ACHN (cell line): ENCODE measurements at regions not wholly inside any gene's neighbourhood (a gene's known extent, or its start where the extent isn't known, plus 50 kb on each side); places are given as distances from the start of the nearest gene placed in this dataset.

ENCODE experiments used
- DNase-seq: peaks from one replicate; pipeline ENCODE4 v3.0.0-alpha.2; 2015
- in situ Hi-C: cut with HindIII; loops from 2 replicates; pipeline ENCODE4 v1.10.0; 2017; ENCODE audit warnings: low sequenced_read_pairs, low pct_ligation_motif_present, low pct_unique_long_range_greater_than_20kb

- no peak for DNase-seq
- in situ Hi-C loops = no loop called here
Observed at GRCh38 chr15:87733541-87733941, 523.0 kb downstream of the NTRK3 start.

DNA sequence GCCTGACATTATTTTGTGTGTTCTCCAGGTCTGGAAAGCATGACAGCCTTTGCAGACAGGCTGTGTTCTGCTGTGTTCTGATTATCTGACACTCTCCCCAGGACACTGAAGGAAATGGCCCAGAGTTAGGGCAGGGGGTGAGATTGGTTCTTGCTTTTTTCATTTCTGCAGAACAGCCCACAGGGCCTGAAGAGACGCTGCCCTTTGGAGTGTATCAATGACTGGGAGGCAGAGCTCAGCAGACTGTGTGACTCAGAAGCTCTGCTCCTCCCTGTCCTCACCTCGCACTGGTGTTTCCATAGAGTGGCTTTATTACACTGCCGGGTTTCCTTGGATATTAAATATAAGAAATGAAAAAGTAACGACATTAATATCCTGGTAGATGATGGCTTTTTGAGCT, 523.6 kb downstream of the NTRK3 start:
- in situ Hi-C loops = no loop called here
- peak; percentile 67 for DNase-seq

DNA sequence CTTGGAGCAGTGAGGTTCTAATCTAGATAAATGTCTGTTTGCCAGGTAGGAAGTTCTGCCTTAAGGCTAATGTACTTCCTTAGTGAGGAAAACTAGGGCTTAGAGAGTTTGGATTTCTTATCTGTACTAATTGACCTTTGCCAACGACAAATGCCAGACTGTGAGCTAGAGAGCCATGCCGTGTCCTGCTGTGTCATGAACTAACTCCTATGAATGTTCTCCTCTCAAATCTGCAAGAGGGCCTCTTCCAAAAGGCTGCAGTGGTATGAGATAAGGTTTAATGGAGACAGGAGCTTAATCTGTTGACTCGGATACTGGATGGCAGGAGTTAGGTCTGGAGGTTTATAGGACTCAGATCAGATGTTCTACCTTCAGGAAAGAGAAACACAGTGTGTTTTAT, 524.9 kb downstream of the NTRK3 start:
- DNase-seq = no peak
- in situ Hi-C loops = no loop called here

DNA sequence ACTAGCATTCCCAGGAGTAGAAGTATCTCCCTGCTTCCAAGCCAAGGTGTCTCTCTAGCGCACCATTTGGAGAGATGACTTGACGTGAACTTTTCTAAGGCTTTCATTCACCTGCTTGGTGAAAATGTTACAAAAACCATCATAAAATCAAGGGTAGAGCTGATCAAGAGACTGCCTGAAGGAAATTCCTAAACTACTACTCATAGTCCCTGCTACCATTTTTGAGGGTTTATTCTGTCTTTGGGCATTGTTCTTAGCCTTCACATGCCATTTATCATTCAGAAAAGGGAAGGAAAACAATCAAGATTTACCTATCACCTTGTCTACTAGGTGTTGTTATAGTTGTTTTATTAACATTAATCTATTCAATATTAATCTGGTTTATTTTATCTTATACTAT, 525.8 kb downstream of the NTRK3 start:
- in situ Hi-C loops = no loop called here
- no peak for DNase-seq

GRCh38 chr15:87728998-87729397, 527.5 kb downstream of the NTRK3 start:
- in situ Hi-C loops = no loop called here
- DNase-seq = no peak

DNA sequence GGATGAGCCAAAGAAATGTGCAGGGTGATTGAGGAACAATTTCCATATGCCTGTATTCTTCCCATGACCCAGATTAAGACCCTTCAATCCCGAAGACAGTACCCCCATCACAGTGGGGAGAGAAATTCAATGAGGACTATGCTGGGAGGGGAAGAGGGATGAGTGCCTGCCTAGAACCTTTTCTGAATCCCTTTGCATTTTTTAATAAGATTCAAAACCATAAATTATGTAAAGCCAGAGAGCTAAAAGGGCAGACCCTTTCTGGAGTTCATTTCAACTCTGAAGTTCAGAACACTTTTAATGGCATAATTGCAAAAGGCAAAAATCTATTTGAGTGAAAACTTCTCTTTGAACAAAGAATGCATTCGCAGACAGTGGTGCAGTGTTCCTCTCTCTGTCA, 529.5 kb downstream of the NTRK3 start:
- in situ Hi-C loops = no loop called here
- no peak for DNase-seq

DNA sequence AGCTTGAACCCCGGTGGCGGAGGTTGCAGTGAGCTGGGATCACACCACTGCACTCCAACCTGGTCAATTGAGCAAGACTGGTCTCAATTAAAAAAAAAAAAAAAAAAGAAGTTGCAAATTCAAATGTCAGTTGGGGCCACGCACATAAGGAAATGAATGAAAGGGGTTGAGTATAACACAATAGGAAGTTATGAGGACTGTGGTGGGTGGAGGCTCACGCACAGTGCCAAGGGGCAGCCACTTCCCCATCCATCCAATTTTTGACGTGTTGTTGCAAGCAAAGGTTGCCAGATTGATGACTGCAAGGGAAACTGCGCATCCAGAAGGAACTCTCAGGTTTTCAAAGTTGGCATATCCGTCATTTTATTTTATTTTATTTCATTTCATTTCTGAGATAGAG, 532.2 kb downstream of the NTRK3 start:
- in situ Hi-C loops = no loop called here
- no peak for DNase-seq

- in situ Hi-C loops = no loop called here
- DNase-seq = no peak
Observed at GRCh38 chr15:87722941-87723691, 533.4 kb downstream of the NTRK3 start.

- in situ Hi-C loops = no loop called here
- DNase-seq = no peak
Observed at GRCh38 chr15:87720235-87720634, 536.3 kb downstream of the NTRK3 start.

DNA sequence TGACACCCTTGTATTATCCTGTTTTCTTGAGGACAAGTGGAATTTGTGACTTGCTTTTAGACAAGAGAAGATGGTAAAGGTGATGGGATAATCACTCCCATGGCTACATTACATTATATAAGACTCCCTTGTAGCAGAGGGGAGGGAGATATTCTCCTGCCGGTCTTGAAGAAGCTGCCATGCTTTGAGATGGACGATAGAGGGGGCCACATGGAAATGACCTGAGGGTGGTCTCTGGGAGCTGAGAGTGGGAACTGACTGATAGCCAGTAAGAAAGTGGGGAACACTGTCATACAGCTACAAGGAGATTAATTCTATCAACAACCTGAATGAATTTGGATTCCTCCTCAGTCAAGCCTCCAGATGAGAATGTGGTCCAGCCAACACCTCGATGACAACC, 540.1 kb downstream of the NTRK3 start:
- DNase-seq = no peak
- in situ Hi-C loops = no loop called here

- in situ Hi-C loops = no loop called here
- no peak for DNase-seq
Observed at GRCh38 chr15:87715252-87715651, 541.3 kb downstream of the NTRK3 start.

DNA sequence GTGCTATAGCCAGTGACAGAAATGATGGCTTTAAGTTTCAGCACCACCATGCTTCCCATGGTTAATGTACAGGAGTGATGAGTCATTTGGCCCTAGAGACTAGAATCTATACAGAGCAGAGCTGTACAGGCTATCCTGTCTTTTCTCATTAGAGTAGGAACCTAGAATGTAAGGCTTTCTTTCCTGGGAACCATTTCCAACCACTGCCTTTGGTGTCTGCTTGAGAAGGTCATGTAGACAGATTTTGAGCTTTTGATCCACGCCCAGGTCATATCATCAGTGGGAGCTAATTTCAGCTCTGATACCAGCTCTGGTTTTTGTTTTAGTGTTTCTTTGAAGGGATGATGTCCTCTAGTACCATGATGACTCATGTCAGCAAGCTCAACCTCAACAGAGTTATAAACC, 543.1 kb downstream of the NTRK3 start:
- DNase-seq = no peak
- in situ Hi-C loops = no loop called here

- in situ Hi-C loops = no loop called here
- no peak for DNase-seq
Observed at GRCh38 chr15:87712211-87712610, 544.3 kb downstream of the NTRK3 start.

DNA sequence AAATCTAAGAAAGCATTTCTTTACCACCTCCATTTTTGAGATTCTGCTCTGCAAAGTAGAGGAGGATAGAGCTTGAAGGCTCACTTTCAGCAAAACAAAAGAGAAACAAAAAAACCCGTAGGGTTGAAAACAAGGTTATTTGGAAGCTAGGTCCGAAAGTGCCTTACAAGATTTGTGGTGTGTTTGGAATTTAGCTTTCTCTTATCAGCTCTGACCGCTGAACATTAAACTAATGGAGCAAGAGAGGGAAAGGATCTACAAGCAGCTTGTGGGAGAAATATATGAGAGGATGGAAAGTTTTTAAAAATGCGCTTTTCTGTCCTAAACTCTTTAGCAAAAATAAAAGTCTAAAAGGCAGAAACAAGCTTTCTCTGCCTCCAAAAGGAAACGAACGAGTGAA, 545.5 kb downstream of the NTRK3 start:
- in situ Hi-C loops = no loop called here
- DNase-seq = no peak

GRCh38 chr15:87710406-87710805, 546.1 kb downstream of the NTRK3 start:
- in situ Hi-C loops = no loop called here
- no peak for DNase-seq

- no peak for DNase-seq
- in situ Hi-C loops = no loop called here
Observed at GRCh38 chr15:87707566-87708130, 548.9 kb downstream of the NTRK3 start.

DNA sequence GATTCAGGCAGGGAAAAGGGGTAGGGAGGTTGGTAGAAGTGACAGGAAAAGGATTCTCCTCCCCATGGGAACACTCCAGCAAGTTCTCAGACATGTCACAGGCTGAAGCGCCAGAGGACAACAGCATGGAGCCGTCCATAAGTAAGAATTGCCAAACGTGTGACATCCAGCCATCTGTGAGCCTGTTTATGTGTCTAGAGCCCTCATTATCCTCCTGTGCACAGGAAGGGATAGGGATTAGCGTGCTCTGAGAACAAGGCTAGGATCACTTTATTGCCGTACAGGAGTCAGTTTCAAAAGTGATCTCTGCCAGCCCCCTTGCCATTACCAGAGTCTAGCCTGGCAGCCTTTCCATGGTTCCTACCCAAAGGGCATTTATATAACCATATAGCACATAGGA, 549.5 kb downstream of the NTRK3 start:
- in situ Hi-C loops = no loop called here
- no peak for DNase-seq

DNA sequence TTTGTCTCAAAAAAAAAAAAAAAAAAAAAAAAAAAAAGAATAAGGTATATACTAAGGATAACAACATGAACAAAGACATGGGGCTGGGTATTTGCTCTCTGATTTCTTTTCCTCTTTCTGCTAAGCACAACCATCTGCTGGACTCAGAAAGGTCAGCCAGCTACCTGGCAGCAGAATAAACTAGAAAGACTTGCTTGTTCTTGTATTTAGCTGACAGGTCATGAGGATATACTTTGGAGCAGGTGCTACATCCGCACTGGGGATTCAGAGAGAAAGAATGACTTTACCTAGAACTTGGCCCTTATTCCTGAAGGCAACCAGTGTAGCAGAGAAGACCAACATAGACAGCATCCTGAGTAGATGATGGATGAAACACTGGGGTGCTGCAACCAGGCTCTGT, 550.5 kb downstream of the NTRK3 start:
- DNase-seq = no peak
- in situ Hi-C loops = no loop called here

DNA sequence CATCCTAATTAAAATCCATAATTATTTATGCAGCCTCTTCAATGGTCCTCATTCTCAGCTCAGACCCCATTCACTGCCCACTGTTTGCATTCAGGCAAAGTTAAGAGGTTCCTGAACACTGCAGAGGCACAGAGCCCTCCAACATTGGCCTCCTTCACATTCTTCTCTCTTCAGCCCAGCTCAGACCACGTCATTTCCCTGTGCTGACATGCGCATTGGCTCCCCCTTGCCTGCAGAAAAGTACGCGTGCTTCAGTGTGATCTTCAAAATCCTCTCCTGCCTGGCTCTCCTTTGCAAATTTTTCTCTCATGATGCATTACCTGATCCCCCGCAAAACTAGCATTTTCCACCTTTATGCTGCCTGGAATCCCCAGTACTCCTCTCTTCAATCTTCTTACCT, 552.3 kb downstream of the NTRK3 start:
- in situ Hi-C loops = no loop called here

GRCh38 chr15:87703327-87704111, 553.0 kb downstream of the NTRK3 start:
- in situ Hi-C loops = no loop called here
- DNase-seq = no peak

More for the DNA sequence above, 552.3 kb downstream of the NTRK3 start:
- no peak for DNase-seq
